ENCODE measurements at regions not wholly inside any gene's neighbourhood (a gene's known extent, or its start where the extent isn't known, plus 50 kb on each side); places are given as distances from the start of the nearest gene placed in this dataset.

- no peak for DNase-seq (ENCODE audit: insufficient read length, low spot score)
- FAIRE-seq = no peak
- no peak for TF ChIP-seq TAF1 (IDR thresholded peaks at IDR 0.05; ENCODE audit: low read depth, low read length)
- TF ChIP-seq POLR2AphosphoS5 (IDR thresholded peaks at IDR 0.05; ENCODE audit: low read depth, low read length) = no peak
- TF ChIP-seq POLR2A (IDR thresholded peaks at IDR 0.05; ENCODE audit: low read depth, low read length) = no peak
- no peak for TF ChIP-seq PAX5 (IDR thresholded peaks at IDR 0.05; ENCODE audit: insufficient read depth, low read length, severe bottlenecking)
- TF ChIP-seq SPI1 (IDR thresholded peaks at IDR 0.05; ENCODE audit: low read depth, low read length) = no peak
- no peak for TF ChIP-seq POU2F2 (IDR thresholded peaks at IDR 0.05; ENCODE audit: low read depth, low read length)
Measured at GRCh38 chr6:54043360-54043759, 67.9 kb upstream of the MLIP start.

- no peak for DNase-seq (ENCODE audit: insufficient read length, low spot score)
- no peak for FAIRE-seq
- no peak for TF ChIP-seq SPI1 (IDR thresholded peaks at IDR 0.05; ENCODE audit: low read depth, low read length)
Measured at GRCh38 chr6:54044059-54044458, 67.2 kb upstream of the MLIP start.

GRCh38 chr6:54048782-54049181 is 62.5 kb upstream of the MLIP start:
- no peak for TF ChIP-seq TAF1 (IDR thresholded peaks at IDR 0.05; ENCODE audit: low read depth, low read length)
- FAIRE-seq = no peak

GRCh38 chr6:54050750-54051149 is 60.5 kb upstream of the MLIP start:
- no peak for DNase-seq (ENCODE audit: insufficient read length, low spot score)
- no peak for TF ChIP-seq POLR2AphosphoS5 (IDR thresholded peaks at IDR 0.05; ENCODE audit: low read depth, low read length)
- no peak for TF ChIP-seq POU2F2 (IDR thresholded peaks at IDR 0.05; ENCODE audit: low read depth, low read length)
- no peak for TF ChIP-seq SPI1 (IDR thresholded peaks at IDR 0.05; ENCODE audit: low read depth, low read length)
- TF ChIP-seq POLR2A (IDR thresholded peaks at IDR 0.05; ENCODE audit: low read depth, low read length) = no peak
- TF ChIP-seq TAF1 (IDR thresholded peaks at IDR 0.05; ENCODE audit: low read depth, low read length) = no peak
- TF ChIP-seq PAX5 (IDR thresholded peaks at IDR 0.05; ENCODE audit: insufficient read depth, low read length, severe bottlenecking) = no peak
- FAIRE-seq = no peak

More at GRCh38 chr6:54048782-54049181, 62.5 kb upstream of the MLIP start:
- no peak for DNase-seq (ENCODE audit: insufficient read length, low spot score)

GRCh38 chr6:54053881-54054391 is 57.3 kb upstream of the MLIP start:
- DNase-seq (ENCODE audit: insufficient read length, low spot score) (no peak), FAIRE-seq (no peak)
- TF ChIP-seq POLR2AphosphoS5 (IDR thresholded peaks at IDR 0.05; ENCODE audit: low read depth, low read length) (no peak), POLR2A (IDR thresholded peaks at IDR 0.05; ENCODE audit: low read depth, low read length) (no peak), TAF1 (IDR thresholded peaks at IDR 0.05; ENCODE audit: low read depth, low read length) (no peak), POU2F2 (IDR thresholded peaks at IDR 0.05; ENCODE audit: low read depth, low read length) (no peak), PAX5 (IDR thresholded peaks at IDR 0.05; ENCODE audit: insufficient read depth, low read length, severe bottlenecking) (no peak), SPI1 (IDR thresholded peaks at IDR 0.05; ENCODE audit: low read depth, low read length) (no peak)

- FAIRE-seq = no peak
Measured at GRCh38 chr6:54056105-54056504, 55.1 kb upstream of the MLIP start.

GRCh38 chr6:54057058-54057457 is 54.2 kb upstream of the MLIP start:
- FAIRE-seq (no peak), DNase-seq (ENCODE audit: insufficient read length, low spot score) (no peak)
- TF ChIP-seq POLR2AphosphoS5 (IDR thresholded peaks at IDR 0.05; ENCODE audit: low read depth, low read length) = no peak
- no peak for TF ChIP-seq POU2F2 (IDR thresholded peaks at IDR 0.05; ENCODE audit: low read depth, low read length)
- TF ChIP-seq PAX5 (IDR thresholded peaks at IDR 0.05; ENCODE audit: insufficient read depth, low read length, severe bottlenecking) = no peak
- TF ChIP-seq SPI1 (IDR thresholded peaks at IDR 0.05; ENCODE audit: low read depth, low read length) = no peak
- no peak for TF ChIP-seq POLR2A (IDR thresholded peaks at IDR 0.05; ENCODE audit: low read depth, low read length)
- no peak for TF ChIP-seq TAF1 (IDR thresholded peaks at IDR 0.05; ENCODE audit: low read depth, low read length)

More at GRCh38 chr6:54056105-54056504, 55.1 kb upstream of the MLIP start:
- TF ChIP-seq TAF1 (IDR thresholded peaks at IDR 0.05; ENCODE audit: low read depth, low read length) = no peak
- no peak for TF ChIP-seq PAX5 (IDR thresholded peaks at IDR 0.05; ENCODE audit: insufficient read depth, low read length, severe bottlenecking)
- no peak for TF ChIP-seq POU2F2 (IDR thresholded peaks at IDR 0.05; ENCODE audit: low read depth, low read length)
- no peak for TF ChIP-seq SPI1 (IDR thresholded peaks at IDR 0.05; ENCODE audit: low read depth, low read length)
- TF ChIP-seq POLR2AphosphoS5 (IDR thresholded peaks at IDR 0.05; ENCODE audit: low read depth, low read length) = no peak
- TF ChIP-seq POLR2A (IDR thresholded peaks at IDR 0.05; ENCODE audit: low read depth, low read length) = no peak
- DNase-seq (ENCODE audit: insufficient read length, low spot score) = no peak

- no peak for FAIRE-seq
- no peak for DNase-seq (ENCODE audit: insufficient read length, low spot score)
- TF ChIP-seq PAX5 (IDR thresholded peaks at IDR 0.05; ENCODE audit: insufficient read depth, low read length, severe bottlenecking) (no peak), TAF1 (IDR thresholded peaks at IDR 0.05; ENCODE audit: low read depth, low read length) (no peak), POU2F2 (IDR thresholded peaks at IDR 0.05; ENCODE audit: low read depth, low read length) (no peak), POLR2AphosphoS5 (IDR thresholded peaks at IDR 0.05; ENCODE audit: low read depth, low read length) (no peak), POLR2A (IDR thresholded peaks at IDR 0.05; ENCODE audit: low read depth, low read length) (no peak), SPI1 (IDR thresholded peaks at IDR 0.05; ENCODE audit: low read depth, low read length) (no peak)
Measured at GRCh38 chr6:54058236-54058635, 53.0 kb upstream of the MLIP start.

- no peak for FAIRE-seq
- DNase-seq (ENCODE audit: insufficient read length, low spot score) = no peak
- TF ChIP-seq TAF1 (IDR thresholded peaks at IDR 0.05; ENCODE audit: low read depth, low read length) (no peak), POLR2A (IDR thresholded peaks at IDR 0.05; ENCODE audit: low read depth, low read length) (no peak), PAX5 (IDR thresholded peaks at IDR 0.05; ENCODE audit: insufficient read depth, low read length, severe bottlenecking) (no peak), POU2F2 (IDR thresholded peaks at IDR 0.05; ENCODE audit: low read depth, low read length) (no peak), SPI1 (IDR thresholded peaks at IDR 0.05; ENCODE audit: low read depth, low read length) (no peak), POLR2AphosphoS5 (IDR thresholded peaks at IDR 0.05; ENCODE audit: low read depth, low read length) (no peak)
Measured at GRCh38 chr6:54059683-54060082, 51.6 kb upstream of the MLIP start.

GRCh38 chr6:54060286-54060685 is 51.0 kb upstream of the MLIP start:
- no peak for FAIRE-seq
- TF ChIP-seq TAF1 (IDR thresholded peaks at IDR 0.05; ENCODE audit: low read depth, low read length) = no peak
- no peak for TF ChIP-seq POU2F2 (IDR thresholded peaks at IDR 0.05; ENCODE audit: low read depth, low read length)
- TF ChIP-seq PAX5 (IDR thresholded peaks at IDR 0.05; ENCODE audit: insufficient read depth, low read length, severe bottlenecking) = no peak
- no peak for DNase-seq (ENCODE audit: insufficient read length, low spot score)
